ENCODE measurements at regions not wholly inside any gene's neighbourhood (a gene's known extent, or its start where the extent isn't known, plus 50 kb on each side); places are given as distances from the start of the nearest gene placed in this dataset.

- TF ChIP-seq YY1 (IDR thresholded peaks at IDR 0.05; ENCODE audit: insufficient read depth, insufficient read length) (no peak), ZNF274 (IDR thresholded peaks at IDR 0.05; ENCODE audit: low read depth, low read length) (no peak), SUZ12 (IDR thresholded peaks at IDR 0.05; ENCODE audit: extremely low read depth, insufficient read depth, insufficient read length) (no peak)
Observed at GRCh38 chr5:33035851-33036527, 324.9 kb downstream of the NPR3 start.
